ENCODE measurements at regions not wholly inside any gene's neighbourhood (a gene's known extent, or its start where the extent isn't known, plus 50 kb on each side); places are given as distances from the start of the nearest gene placed in this dataset.

- Histone ChIP-seq H2AFZ (ENCODE audit: low read length) (no peak overlapping the region), H4K91ac (ENCODE audit: insufficient read length, low read depth, low read length) (no peak overlapping the region), H2AK5ac (ENCODE audit: insufficient read length, low read length) (no peak overlapping the region), H2BK5ac (ENCODE audit: insufficient read length, low read length) (no peak overlapping the region), H3K23me2 (ENCODE audit: insufficient read length, low read depth, low read length, poor library complexity, severe bottlenecking) (no peaks in the 10 kb centered on the region), H3K4me1 (ENCODE audit: insufficient read depth, low read length) (no peaks in the 10 kb centered on the region), H3K79me1 (ENCODE audit: insufficient read depth, low read depth, low read length, poor library complexity, severe bottlenecking) (no peaks in the 10 kb centered on the region), H3K23ac (ENCODE audit: insufficient read length, low read depth, low read length) (no peak overlapping the region), H3K14ac (ENCODE audit: insufficient read depth, low read length) (no peak overlapping the region), H3T11ph (ENCODE audit: low read length) (no peak overlapping the region), H3K27me3 (ENCODE audit: insufficient read depth, low read length) (no peaks in the 10 kb centered on the region), H2BK12ac (ENCODE audit: insufficient read length, low read depth, low read length) (no peak overlapping the region), H3K56ac (ENCODE audit: insufficient read length, low read depth, low read length) (no peak overlapping the region), H4K5ac (ENCODE audit: insufficient read length, low read depth, low read length) (no peak overlapping the region), H3K4me2 (ENCODE audit: insufficient read depth, insufficient read length, low read length) (no peak overlapping the region), H3K9ac (ENCODE audit: extremely low read depth, insufficient read length, low read length) (no peak overlapping the region), H3K79me2 (ENCODE audit: insufficient read depth, low read length) (no peaks in the 10 kb centered on the region), H3K27ac (ENCODE audit: insufficient read length, low read depth, low read length) (no peak overlapping the region), H3K4ac (ENCODE audit: low read depth, low read length) (no peak overlapping the region), H2BK120ac (ENCODE audit: low read depth, low read length, poor library complexity, severe bottlenecking) (no peak overlapping the region), H3K18ac (ENCODE audit: insufficient read length, low read depth, low read length) (no peak overlapping the region), H2BK20ac (ENCODE audit: low read depth, low read length, poor library complexity, severe bottlenecking) (no peak overlapping the region), H2BK15ac (ENCODE audit: low read depth, low read length) (no peak overlapping the region), H4K8ac (replicated peaks; ENCODE audit: insufficient read length, low read depth, low read length) (no peak overlapping the region), H4K20me1 (ENCODE audit: control insufficient read depth, insufficient read depth, insufficient read length) (no peaks in the 10 kb centered on the region), H3K9me3 (ENCODE audit: control insufficient read depth, low read depth, low read length) (no peaks in the 10 kb centered on the region)
- Mint-ChIP-seq H3K36me3 (ENCODE audit: insufficient read depth in 1 of 3, low read depth in 3 of 3) (peaks cover 0 to 5% (median 0%) of the 10 kb centered on the region in 3 experiments; a peak in 4 of 7 replicates), H3K4me1 (no peaks in the 10 kb centered on the region), H3K27ac (no peak overlapping the region), H3K9me3 (peaks cover 3 to 7% of the 10 kb centered on the region in 2 experiments; a peak in 3 of 5 replicates), H3K27me3 (ENCODE audit: low read depth) (no peaks in the 10 kb centered on the region; the same call in 1 of the 2 replicates), H3K4me3 (no peak overlapping the region)
- TF ChIP-seq CTCF (conservative IDR thresholded peaks at IDR 0.05), result no peak
- DNase-seq, result no peak
These were observed 347.3 kb upstream of the CNR1 start for GRCh38 chr6:88513471-88513870.

Measured in H9 (cell line).